ENCODE measurements at regions not wholly inside any gene's neighbourhood (a gene's known extent, or its start where the extent isn't known, plus 50 kb on each side); places are given as distances from the start of the nearest gene placed in this dataset.
"Not testable (repeated sequence)": the region's sequence is repeated elsewhere in the genome, so short reads cannot be mapped to it uniquely, and the experiment has no call there.

DNA sequence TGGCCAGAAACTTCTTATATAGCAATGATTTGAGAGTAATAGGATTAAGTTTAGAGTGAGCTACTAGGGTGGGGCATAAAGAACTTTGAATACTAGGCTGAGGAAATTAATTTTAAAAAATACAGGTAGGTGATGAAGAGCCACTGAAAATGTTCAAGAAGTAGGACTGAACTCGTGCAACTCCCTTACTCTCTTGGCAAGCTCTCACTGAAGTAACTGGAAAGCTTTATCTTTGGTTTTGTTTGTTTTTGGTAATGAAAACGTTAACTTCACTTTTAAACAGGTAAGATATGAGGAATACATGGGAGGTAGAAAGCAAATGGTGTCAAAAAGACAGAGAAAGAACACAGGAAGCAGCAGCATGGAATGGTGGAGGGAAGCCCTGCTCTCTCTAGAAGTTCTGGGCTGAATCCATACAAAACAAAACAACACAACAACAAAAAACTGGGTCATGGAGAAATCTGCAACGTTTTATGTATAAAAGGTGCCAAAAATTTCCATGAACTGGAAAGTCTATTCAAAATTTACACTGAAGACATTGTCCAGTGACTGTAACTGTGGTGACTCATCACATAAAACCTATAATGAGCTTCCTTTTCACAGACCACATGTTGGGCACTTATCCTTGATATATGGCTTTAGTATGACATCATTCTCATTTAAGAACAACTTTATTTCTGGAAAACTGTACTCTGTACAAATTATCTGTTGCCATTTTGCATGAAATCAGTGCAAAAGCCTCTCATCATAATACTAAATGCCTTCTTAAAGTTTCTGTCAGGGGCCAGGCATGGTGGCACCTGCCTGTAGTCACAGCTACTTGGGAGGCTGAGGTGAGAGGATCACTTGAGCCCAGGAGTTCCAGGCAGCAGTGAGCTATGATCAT lies 91.2 kb upstream of the CHD1 start:
- peak; percentile 90 for FAIRE-seq
- peak; percentile 34 for DNase-seq (ENCODE audit: insufficient read length, low spot score)
- no peak for TF ChIP-seq POLR2A (IDR thresholded peaks at IDR 0.05; ENCODE audit: low read depth, low read length)

- FAIRE-seq (no peak), DNase-seq (ENCODE audit: insufficient read length, low spot score) (no peak)
- TF ChIP-seq POLR2A (IDR thresholded peaks at IDR 0.05; ENCODE audit: low read depth, low read length) = no peak
These were observed 90.4 kb upstream of the CHD1 start for GRCh38 chr5:99019254-99019653.

GRCh38 chr5:99010294-99010693 lies 81.5 kb upstream of the CHD1 start:
- no peak for TF ChIP-seq POLR2A (IDR thresholded peaks at IDR 0.05; ENCODE audit: low read depth, low read length)
- DNase-seq (ENCODE audit: insufficient read length, low spot score) = no peak
- no peak for FAIRE-seq

GRCh38 chr5:99008009-99008408 lies 79.2 kb upstream of the CHD1 start:
- DNase-seq (ENCODE audit: insufficient read length, low spot score); FAIRE-seq: not testable (repeated sequence)

DNA sequence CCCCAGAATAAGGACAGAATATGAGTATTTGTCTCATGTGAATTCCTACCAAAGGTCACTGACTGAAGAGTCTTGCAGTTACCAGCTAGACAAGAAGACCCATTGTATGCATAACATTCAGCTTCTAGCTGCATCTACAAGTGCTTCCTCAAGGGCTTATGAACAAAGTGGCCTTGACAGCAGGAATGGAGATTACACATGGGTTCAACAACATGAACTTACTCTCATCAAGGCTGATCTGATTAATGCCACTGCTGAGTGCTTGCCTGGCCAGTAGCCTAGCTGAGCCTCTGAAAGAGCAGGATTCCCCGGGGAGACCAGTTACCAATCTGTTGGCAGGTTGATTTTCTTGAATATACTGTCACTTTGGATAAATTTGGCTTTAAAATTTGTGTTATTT lies 76.7 kb upstream of the CHD1 start:
- DNase-seq (ENCODE audit: insufficient read length, low spot score) (no peak), FAIRE-seq (no peak)
- no peak for TF ChIP-seq POLR2A (IDR thresholded peaks at IDR 0.05; ENCODE audit: low read depth, low read length)

- no peak for TF ChIP-seq POLR2A (IDR thresholded peaks at IDR 0.05; ENCODE audit: low read depth, low read length)
- no peak for DNase-seq (ENCODE audit: insufficient read length, low spot score)
- FAIRE-seq = peak; percentile 36
These were observed 76.2 kb upstream of the CHD1 start for GRCh38 chr5:99004960-99005359.

DNA sequence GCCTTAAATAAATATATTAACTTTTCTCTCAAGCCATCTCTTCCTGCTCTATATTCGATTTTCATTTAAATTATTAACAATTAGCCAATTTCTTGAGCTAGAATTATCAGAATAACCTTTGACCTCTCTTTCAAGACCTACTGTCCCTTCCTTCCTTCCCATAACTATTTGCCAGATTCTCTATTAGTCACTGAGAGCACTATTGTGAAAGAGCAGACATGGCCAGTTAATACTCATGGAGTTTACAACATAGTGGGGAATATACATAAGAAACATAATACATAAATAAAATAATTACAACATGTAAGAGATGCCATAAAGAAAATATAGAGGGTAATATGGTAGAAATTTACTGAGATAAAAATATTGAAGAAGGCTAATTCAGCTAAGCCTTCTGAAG lies 72.1 kb upstream of the CHD1 start:
- no peak for DNase-seq (ENCODE audit: insufficient read length, low spot score)
- TF ChIP-seq POLR2A (IDR thresholded peaks at IDR 0.05; ENCODE audit: low read depth, low read length) = no peak
- no peak for FAIRE-seq

- FAIRE-seq (peak; percentile 30), DNase-seq (ENCODE audit: insufficient read length, low spot score) (no peak)
- TF ChIP-seq POLR2A (IDR thresholded peaks at IDR 0.05; ENCODE audit: low read depth, low read length) = no peak
These were observed 71.4 kb upstream of the CHD1 start for GRCh38 chr5:99000221-99000620.

GRCh38 chr5:98999631-99000030 lies 70.8 kb upstream of the CHD1 start:
- no peak for TF ChIP-seq POLR2A (IDR thresholded peaks at IDR 0.05; ENCODE audit: low read depth, low read length)
- no peak for DNase-seq (ENCODE audit: insufficient read length, low spot score)
- FAIRE-seq = no peak

DNA sequence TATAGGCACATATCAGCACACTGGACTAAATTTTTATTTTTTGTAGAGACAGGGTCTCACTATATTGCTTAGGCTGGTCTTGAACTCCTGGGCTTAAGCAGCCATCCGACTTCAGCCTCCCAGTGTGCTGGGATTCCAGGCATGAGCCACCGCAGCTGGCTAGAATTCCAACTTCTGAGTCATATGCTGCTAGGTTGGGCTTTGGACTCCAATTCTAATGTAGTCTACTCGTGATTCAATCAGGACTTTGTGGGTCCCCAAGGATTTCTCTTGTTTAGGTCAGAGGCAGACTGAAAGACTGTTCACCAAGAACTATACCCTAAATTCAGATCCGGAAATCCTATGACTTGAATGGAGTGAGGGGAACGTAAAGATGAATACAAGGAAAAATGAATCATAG lies 68.2 kb upstream of the CHD1 start:
- FAIRE-seq = peak; percentile 91
- DNase-seq (ENCODE audit: insufficient read length, low spot score) = peak; percentile 15

DNA sequence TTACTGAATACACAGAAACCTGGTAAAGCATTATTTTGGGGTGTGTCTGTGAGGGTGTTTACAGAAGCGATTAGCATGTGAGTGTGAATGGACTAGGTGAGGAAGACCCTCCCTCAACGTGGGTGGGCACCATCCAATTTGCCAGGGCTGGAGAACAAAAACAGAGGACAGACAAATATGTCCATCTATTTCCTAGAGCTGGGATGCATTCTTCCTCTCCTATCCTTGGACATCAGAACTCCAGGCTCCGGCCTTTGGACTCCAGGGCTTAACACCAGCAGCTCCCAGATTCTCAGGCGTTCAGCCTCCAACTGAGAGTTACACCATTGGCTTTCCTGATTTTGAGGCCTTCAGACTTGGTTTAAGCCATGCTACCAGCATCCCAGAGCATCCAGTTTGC lies 65.8 kb upstream of the CHD1 start:
- FAIRE-seq (no peak), DNase-seq (ENCODE audit: insufficient read length, low spot score) (no peak)
- TF ChIP-seq POLR2A (IDR thresholded peaks at IDR 0.05; ENCODE audit: low read depth, low read length) = no peak

More for the DNA sequence above, 68.2 kb upstream of the CHD1 start:
- TF ChIP-seq POLR2A (IDR thresholded peaks at IDR 0.05; ENCODE audit: low read depth, low read length) = no peak

DNA sequence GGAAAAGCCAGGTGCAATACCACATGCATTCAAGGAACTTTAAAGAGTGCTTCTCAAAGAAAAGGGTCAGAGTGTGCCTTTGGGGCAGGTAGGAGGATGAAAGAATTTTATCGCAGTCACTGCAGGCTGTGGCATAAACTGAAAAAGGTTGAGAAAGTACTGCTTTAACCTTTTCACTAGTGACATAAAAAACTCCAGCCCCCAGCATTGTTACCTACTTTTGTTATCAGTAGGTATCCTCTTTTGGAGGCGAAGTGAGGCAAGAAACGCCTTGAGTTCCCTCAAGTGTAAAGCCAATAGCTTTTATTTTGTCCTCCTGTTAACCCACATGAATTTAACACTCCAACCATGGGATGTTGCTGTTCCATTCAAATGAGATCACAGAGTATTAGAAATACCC lies 64.7 kb upstream of the CHD1 start:
- FAIRE-seq (no peak), DNase-seq (ENCODE audit: insufficient read length, low spot score) (no peak)
- no peak for TF ChIP-seq POLR2A (IDR thresholded peaks at IDR 0.05; ENCODE audit: low read depth, low read length)

DNA sequence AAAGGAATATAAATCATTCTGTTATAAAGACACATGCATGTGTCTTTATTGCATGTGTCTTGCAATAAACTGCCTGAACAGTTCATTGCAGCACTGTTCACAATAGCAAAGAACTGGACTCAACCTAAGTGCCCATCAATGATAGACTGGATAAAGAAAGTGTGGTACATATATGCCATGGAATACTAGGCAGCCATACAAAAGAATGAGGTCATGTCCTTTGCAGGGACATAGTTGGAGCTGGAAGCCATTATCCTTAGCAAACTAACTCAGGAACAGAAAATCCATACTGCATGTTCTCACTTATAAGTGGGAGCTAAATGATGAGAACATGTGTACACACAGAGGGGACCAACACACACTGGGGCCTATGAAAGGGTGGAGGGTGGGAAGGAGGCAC lies 63.7 kb upstream of the CHD1 start:
- DNase-seq (ENCODE audit: insufficient read length, low spot score) (no peak), FAIRE-seq (no peak)
- no peak for TF ChIP-seq POLR2A (IDR thresholded peaks at IDR 0.05; ENCODE audit: low read depth, low read length)

GRCh38 chr5:98989727-98990126 lies 60.9 kb upstream of the CHD1 start:
- TF ChIP-seq POLR2A (IDR thresholded peaks at IDR 0.05; ENCODE audit: low read depth, low read length) = no peak
- FAIRE-seq (no peak), DNase-seq (ENCODE audit: insufficient read length, low spot score) (no peak)

- no peak for TF ChIP-seq POLR2A (IDR thresholded peaks at IDR 0.05; ENCODE audit: low read depth, low read length)
- FAIRE-seq (no peak), DNase-seq (ENCODE audit: insufficient read length, low spot score) (no peak)
These were observed 57.8 kb upstream of the CHD1 start for GRCh38 chr5:98986587-98986986.

Measured in H54 (cell line).